ENCODE measurements at regions not wholly inside any gene's neighbourhood (a gene's known extent, or its start where the extent isn't known, plus 50 kb on each side); places are given as distances from the start of the nearest gene placed in this dataset.

- peak; percentile 86 for DNase-seq
These were observed 186.4 kb downstream of the KIF20B start for GRCh38 chr10:89887830-89888229.

GRCh38 chr10:89888321-89889070 is 187.1 kb downstream of the KIF20B start:
- peak; percentile 99 for DNase-seq

- peak; percentile 82 for DNase-seq
These were observed 188.2 kb downstream of the KIF20B start for GRCh38 chr10:89889606-89890005.

- DNase-seq: no peak
These were observed 189.7 kb downstream of the KIF20B start for GRCh38 chr10:89891006-89891535.

- DNase-seq: no peak
These were observed 192.7 kb downstream of the KIF20B start for GRCh38 chr10:89894051-89894450.

- DNase-seq: no peak
These were observed 199.2 kb downstream of the KIF20B start for GRCh38 chr10:89900554-89900953.

- DNase-seq: no peak
These were observed 200.5 kb downstream of the KIF20B start for GRCh38 chr10:89901895-89902294.

- DNase-seq: peak; percentile 28
These were observed 203.4 kb downstream of the KIF20B start for GRCh38 chr10:89904755-89905154.

- DNase-seq: peak; percentile 65
These were observed 208.4 kb downstream of the KIF20B start for GRCh38 chr10:89909752-89910151.

GRCh38 chr10:89915021-89915420 is 213.6 kb downstream of the KIF20B start:
- DNase-seq: no peak

GRCh38 chr10:89915968-89916367 is 214.6 kb downstream of the KIF20B start:
- DNase-seq: no peak

GRCh38 chr10:89916468-89917215 is 215.3 kb downstream of the KIF20B start:
- DNase-seq: no peak

GRCh38 chr10:89921403-89921802 is 220.0 kb downstream of the KIF20B start:
- no peak for DNase-seq

GRCh38 chr10:89923661-89924060 is 222.3 kb downstream of the KIF20B start:
- DNase-seq: no peak

GRCh38 chr10:89924261-89924660 is 222.9 kb downstream of the KIF20B start:
- no peak for DNase-seq

- no peak for DNase-seq
These were observed 225.3 kb downstream of the KIF20B start for GRCh38 chr10:89926736-89927135.

GRCh38 chr10:89929282-89930026 is 228.1 kb downstream of the KIF20B start:
- no peak for DNase-seq

GRCh38 chr10:89937494-89937893 is 236.1 kb downstream of the KIF20B start:
- no peak for DNase-seq

- no peak for DNase-seq
These were observed 238.7 kb downstream of the KIF20B start for GRCh38 chr10:89940076-89940475.

GRCh38 chr10:89942217-89942616 is 240.8 kb downstream of the KIF20B start:
- peak; percentile 78 for DNase-seq

GRCh38 chr10:89944138-89944537 is 242.7 kb downstream of the KIF20B start:
- no peak for DNase-seq

- no peak for DNase-seq
These were observed 244.7 kb downstream of the KIF20B start for GRCh38 chr10:89946106-89946505.

GRCh38 chr10:89949496-89949895 is 248.1 kb downstream of the KIF20B start:
- no peak for DNase-seq

Data from MV-4-11 (cell line).